ENCODE measurements at regions not wholly inside any gene's neighbourhood (a gene's known extent, or its start where the extent isn't known, plus 50 kb on each side); places are given as distances from the start of the nearest gene placed in this dataset.

DNA sequence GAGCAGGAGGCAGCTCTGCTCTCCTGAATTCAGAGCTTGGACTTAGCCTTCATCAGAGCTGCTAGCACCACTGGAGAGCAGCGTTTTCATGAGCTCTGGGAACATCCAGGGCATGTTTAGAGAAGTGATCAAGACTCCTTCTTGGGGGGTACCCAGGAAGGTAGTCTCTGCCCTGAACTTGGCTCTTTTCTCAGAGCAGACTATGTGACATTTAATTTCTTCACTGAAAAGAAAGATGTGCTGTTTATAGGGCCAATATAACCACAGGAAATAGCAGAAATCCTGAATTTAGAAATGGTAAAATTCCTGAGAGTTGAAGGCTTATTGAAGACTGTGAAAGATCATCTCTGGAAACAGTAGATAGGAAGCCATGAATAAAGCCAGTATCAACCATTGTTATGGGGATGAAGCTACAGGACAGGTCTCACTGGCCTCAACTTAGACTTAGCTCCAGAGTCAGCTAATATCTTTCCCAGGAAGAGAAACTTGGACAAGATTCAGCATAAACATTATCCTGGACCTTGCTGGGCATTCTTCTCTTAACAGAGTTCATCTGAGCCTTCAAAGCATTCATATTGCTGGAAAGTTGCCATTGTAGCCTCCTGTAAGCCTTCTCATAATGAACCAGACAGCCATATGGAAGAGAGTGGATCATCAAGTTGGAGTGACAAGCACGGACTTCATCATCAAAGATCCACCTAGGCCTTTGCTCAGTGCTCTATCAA lies 386.6 kb upstream of the THBS1 start:
- Mint-ChIP-seq H3K9me3 (no peaks in the 10 kb centered on the region), H3K36me3 (ENCODE audit: low read depth) (no peaks in the 10 kb centered on the region), H3K27ac (no peak overlapping the region), H3K27me3 (ENCODE audit: low read depth) (peaks cover 11% of the 10 kb centered on the region), H3K4me1 (ENCODE audit: low read depth) (no peaks in the 10 kb centered on the region), H3K4me3 (no peak overlapping the region)

DNA sequence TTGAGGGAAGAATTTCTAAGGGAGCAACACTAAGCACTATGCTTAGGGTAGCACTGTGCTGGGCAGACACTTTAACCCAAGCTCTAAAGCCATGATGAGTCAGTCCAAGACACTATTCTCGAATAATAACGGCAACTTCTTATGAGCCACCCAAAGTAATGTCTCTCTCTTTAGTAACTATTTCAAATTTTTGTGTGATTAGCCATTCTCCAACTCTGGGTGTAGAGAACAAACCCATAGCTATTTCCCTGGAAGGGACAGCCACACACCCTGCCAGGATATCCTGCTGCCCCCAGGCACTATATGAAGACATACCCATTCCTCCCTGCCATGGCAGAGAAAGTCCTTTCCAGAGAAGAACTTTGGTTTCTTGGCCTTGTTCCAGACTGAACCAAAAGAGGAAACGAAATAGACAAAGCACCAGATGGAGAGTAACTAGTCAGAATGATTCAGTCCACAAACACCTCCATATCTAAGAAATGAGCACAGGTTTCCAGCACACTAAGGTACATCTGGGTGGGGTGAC lies 384.9 kb upstream of the THBS1 start:
- H3K27me3 Mint-ChIP-seq (ENCODE audit: low read depth) = peaks cover 11% of the 10 kb centered on the region
- no peak overlapping the region for H3K27ac Mint-ChIP-seq
- H3K36me3 Mint-ChIP-seq (ENCODE audit: low read depth) = no peaks in the 10 kb centered on the region
- no peaks in the 10 kb centered on the region for H3K4me1 Mint-ChIP-seq (ENCODE audit: low read depth)
- H3K9me3 Mint-ChIP-seq = no peaks in the 10 kb centered on the region
- H3K4me3 Mint-ChIP-seq = no peak overlapping the region

DNA sequence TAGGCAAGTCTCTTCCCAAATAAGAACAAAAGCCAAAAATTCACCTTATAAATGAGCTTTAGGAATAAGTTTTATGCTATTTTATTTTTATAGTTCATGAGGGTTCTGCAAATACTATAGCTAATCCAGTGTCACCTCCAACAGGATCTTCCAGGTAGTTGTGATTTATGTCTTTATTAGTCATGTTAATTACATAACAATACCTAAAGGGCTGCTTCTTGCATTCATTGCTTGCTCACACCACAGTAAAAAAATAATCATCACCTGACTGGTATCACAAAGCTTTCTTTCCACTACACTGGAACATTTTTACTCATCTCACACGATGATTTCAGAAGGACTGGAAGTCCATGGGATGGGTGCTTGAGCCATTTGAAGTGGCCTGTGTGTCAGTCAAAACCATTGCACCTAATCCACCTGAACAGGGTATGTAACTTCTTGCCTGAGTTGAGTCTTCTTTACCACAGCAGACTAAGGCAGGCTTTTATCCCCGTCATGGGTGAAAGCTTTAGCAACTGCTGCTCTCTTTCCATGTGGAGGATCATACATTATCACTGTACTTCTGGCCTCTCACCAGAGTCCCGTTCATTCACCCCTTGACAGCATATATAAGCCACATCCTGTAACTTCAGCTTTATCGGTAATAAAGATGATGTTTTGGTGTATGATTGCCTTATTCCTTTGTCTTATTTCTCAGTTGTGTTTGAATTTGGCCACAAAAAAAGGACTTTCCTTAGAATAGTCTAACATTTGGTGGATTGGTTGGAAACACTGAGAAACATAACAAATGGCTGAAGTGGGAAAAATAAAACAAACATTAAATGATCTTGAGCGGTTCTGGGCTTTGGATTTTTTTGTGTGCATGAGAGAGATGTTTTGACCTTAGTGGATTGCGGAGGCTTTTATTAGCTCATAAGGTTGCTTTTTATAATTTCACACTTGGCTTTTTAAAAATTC lies 382.6 kb upstream of the THBS1 start:
- no peak overlapping the region for H3K4me3 Mint-ChIP-seq
- H3K36me3 Mint-ChIP-seq (ENCODE audit: low read depth) = no peaks in the 10 kb centered on the region
- H3K27ac Mint-ChIP-seq = no peak overlapping the region
- H3K4me1 Mint-ChIP-seq (ENCODE audit: low read depth) = no peaks in the 10 kb centered on the region
- no peaks in the 10 kb centered on the region for H3K9me3 Mint-ChIP-seq
- H3K27me3 Mint-ChIP-seq (ENCODE audit: low read depth) = peaks cover 10% of the 10 kb centered on the region

DNA sequence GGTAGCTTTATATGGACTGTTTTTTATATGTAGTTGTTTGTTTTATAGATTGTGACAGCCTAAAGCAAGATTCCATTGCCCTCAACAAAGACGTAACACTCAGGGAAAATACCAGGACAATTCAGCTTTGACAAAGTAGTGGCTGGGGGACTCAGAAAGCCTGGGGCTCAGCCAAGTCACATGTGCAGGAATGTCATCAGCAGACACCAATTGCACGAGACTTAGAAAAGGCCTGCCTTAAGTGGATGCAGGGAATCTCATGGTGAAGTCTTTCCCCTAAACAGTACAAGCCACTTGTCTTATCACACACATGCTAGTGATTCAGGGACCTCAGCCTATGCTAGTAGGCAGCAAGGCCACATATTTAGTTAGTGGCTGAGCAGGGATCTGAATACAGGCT lies 381.8 kb upstream of the THBS1 start:
- Mint-ChIP-seq H3K36me3 (ENCODE audit: low read depth) (no peaks in the 10 kb centered on the region), H3K27me3 (ENCODE audit: low read depth) (peaks cover 10% of the 10 kb centered on the region), H3K9me3 (no peaks in the 10 kb centered on the region), H3K4me1 (ENCODE audit: low read depth) (no peaks in the 10 kb centered on the region), H3K4me3 (no peak overlapping the region), H3K27ac (no peak overlapping the region)

DNA sequence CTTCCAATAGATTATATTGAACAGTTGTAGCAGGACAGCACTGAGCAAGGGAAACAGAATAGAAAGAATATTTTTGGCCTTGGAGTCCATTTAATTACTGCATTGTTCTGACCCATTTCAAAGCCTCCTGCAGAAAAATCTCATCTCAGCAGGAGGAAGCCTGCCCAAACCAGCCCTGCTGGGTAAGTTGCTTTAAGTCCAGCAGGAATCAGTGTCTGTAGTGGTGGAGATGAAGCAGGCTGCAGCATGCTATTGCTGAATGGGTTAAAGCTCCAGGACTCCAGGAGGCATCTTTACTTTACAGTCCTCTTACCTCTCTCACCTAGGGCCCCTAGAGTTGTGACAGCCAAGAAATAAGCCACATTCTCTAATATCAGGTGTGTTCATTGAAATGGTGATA lies 380.3 kb upstream of the THBS1 start:
- no peaks in the 10 kb centered on the region for H3K9me3 Mint-ChIP-seq
- no peak overlapping the region for H3K27ac Mint-ChIP-seq
- H3K27me3 Mint-ChIP-seq (ENCODE audit: low read depth) = peaks cover 10% of the 10 kb centered on the region
- no peaks in the 10 kb centered on the region for H3K4me1 Mint-ChIP-seq (ENCODE audit: low read depth)
- H3K4me3 Mint-ChIP-seq = no peak overlapping the region
- no peaks in the 10 kb centered on the region for H3K36me3 Mint-ChIP-seq (ENCODE audit: low read depth)

DNA sequence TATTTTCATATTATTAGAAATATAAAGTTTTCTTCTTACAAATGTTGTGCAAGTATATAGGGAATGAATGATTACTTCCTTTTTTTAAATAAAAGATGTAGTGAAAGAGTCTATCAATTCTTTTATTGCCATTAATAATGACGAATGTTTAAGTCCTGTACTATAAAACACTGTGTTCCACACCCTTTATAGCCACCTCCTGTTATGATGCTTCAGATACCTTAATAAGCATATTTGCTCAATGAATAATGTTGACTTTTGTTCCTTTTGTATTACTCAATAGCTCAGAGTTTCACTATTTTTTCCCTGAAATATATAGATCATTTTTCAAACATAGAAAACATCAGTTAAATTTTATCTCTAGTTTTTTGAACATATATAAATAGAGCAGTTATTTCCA lies 378.2 kb upstream of the THBS1 start:
- Mint-ChIP-seq H3K9me3 (no peaks in the 10 kb centered on the region), H3K27me3 (ENCODE audit: low read depth) (peaks cover 10% of the 10 kb centered on the region), H3K4me1 (ENCODE audit: low read depth) (no peaks in the 10 kb centered on the region), H3K4me3 (no peak overlapping the region), H3K27ac (no peak overlapping the region), H3K36me3 (ENCODE audit: low read depth) (no peaks in the 10 kb centered on the region)

DNA sequence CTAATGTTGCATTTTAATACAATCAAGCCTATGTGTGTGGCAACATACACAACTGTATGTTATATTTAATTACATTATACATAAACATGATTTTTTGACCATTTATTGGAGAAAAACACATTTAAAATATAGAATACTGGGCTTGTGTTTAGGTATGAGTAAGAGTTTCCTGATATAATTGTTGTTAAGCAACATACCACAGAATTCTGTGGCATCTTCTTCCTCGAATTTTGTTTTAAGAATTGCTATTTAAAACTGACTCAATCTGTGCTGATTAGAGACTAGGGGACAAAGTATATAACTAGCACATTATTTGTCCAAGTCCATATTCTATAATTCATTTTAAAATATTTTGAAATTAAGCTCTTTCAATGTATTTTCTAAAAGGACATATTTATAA lies 376.8 kb upstream of the THBS1 start:
- H3K27ac Mint-ChIP-seq = no peak overlapping the region
- no peaks in the 10 kb centered on the region for H3K36me3 Mint-ChIP-seq (ENCODE audit: low read depth)
- H3K4me1 Mint-ChIP-seq (ENCODE audit: low read depth) = no peaks in the 10 kb centered on the region
- H3K4me3 Mint-ChIP-seq = no peak overlapping the region
- H3K27me3 Mint-ChIP-seq (ENCODE audit: low read depth) = peaks cover 10% of the 10 kb centered on the region
- H3K9me3 Mint-ChIP-seq = no peaks in the 10 kb centered on the region

DNA sequence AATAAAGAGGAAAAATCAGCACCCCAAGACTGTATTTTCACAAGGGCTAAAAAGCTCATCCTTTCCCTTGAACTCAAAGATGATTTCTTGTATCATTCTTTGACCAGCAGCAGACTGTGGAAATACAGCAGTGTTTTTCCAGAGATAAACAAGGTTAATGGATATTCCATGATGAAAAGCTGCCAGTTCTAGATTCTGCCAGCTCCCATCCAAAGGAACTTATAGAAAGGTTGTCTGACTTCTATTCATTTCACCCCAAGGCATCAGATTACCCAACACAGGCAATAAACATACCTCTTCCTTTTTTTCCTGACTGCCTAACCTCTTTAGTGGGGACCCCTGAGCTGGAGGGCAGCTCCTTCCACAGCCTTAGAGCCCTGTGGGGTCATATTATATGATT lies 375.8 kb upstream of the THBS1 start:
- Mint-ChIP-seq H3K36me3 (ENCODE audit: low read depth) (no peaks in the 10 kb centered on the region), H3K4me3 (no peak overlapping the region), H3K4me1 (ENCODE audit: low read depth) (no peaks in the 10 kb centered on the region), H3K27ac (no peak overlapping the region), H3K27me3 (ENCODE audit: low read depth) (peaks cover 10% of the 10 kb centered on the region), H3K9me3 (no peaks in the 10 kb centered on the region)

DNA sequence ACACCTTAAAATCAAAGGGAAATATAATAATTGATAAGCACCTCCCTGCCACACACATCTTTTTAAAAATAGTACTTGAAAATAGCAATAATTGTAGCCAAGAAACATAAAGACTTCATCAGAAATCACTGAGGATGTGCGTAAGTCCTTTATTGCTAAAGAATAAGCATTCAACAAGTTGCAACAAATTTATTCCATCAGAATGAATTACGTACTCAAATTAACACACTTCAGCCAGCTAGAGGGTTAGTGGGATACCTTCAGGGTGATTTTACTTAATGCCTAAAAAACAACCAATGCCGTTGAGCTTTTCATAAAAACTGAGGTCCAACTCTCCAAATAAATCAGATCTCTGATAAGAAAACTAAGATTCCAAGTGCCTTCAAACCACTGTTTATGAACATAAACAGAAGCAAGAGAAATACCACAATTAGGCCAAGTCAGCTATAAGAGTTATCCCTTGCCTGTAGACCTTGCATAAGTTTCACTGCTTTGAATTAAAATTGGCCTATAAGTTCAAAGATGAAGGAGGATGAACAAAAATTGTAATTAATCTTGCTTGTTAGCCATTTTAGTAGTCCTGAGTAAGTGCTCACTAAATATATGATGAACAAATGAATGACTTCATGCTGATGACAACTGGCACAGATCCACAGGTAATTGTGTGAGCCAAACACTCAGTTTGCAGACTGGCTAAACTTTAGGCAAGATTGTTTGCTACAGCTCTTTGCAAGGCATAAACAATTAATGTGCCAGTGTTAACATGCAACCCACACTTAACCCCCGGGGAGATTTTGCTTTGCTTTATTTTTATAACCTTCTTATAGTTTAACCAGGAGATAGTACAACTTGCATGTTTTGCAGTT lies 375.1 kb upstream of the THBS1 start:
- Mint-ChIP-seq H3K27me3 (ENCODE audit: low read depth) (peaks cover 10% of the 10 kb centered on the region), H3K4me3 (no peak overlapping the region), H3K9me3 (no peaks in the 10 kb centered on the region), H3K4me1 (ENCODE audit: low read depth) (no peaks in the 10 kb centered on the region), H3K36me3 (ENCODE audit: low read depth) (no peaks in the 10 kb centered on the region), H3K27ac (no peak overlapping the region)

DNA sequence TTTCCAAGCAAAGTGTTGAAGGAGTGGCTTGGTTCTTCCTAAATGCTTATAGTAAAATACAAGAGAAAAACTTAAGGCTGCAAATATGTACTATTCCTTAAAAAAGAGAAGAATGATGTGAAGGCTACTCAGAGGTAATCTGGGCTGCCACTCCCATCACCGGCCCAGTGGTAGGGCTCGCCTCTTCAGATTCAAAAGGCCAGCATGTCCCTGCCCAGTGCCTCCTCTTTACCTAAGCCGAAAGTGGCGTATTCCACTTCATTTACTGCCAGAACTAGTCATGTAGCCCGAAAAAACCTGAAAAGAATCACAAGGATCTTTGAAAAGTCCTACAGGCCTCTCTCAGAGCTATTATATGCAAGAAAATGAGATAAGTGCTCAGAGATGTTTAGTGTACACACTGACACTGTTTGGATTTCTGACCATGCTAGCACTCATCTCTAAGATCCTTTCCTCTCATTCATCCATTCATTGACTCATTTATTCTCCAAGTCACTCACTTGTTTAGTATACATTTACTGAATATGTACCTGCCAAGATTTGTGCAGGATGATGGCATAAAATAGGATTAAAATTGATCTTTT lies 373.3 kb upstream of the THBS1 start:
- no peaks in the 10 kb centered on the region for H3K4me1 Mint-ChIP-seq (ENCODE audit: low read depth)
- H3K4me3 Mint-ChIP-seq = no peak overlapping the region
- no peaks in the 10 kb centered on the region for H3K9me3 Mint-ChIP-seq
- H3K27ac Mint-ChIP-seq = no peak overlapping the region
- H3K36me3 Mint-ChIP-seq (ENCODE audit: low read depth) = no peaks in the 10 kb centered on the region
- peaks cover 6% of the 10 kb centered on the region for H3K27me3 Mint-ChIP-seq (ENCODE audit: low read depth)

DNA sequence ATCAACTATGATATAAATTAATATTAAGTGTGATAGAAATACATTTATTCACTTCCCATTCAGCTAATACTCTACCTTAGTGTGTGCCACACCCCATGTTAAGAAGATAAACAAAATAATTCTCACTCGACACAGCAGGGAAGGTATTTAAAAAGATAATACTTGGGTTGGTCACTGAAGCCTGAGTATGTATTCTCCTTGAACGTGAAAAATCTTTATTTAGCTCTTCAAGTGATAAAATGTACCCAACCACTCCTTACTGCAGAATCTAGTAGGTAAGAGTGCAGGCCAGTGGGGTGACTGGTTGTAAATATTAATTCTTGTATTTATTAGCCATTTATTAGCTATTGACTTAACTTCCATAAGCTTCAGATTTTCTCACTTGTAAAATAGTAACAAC lies 372.7 kb upstream of the THBS1 start:
- Mint-ChIP-seq H3K27me3 (ENCODE audit: low read depth) (peaks cover 5% of the 10 kb centered on the region), H3K27ac (no peak overlapping the region), H3K4me1 (ENCODE audit: low read depth) (no peaks in the 10 kb centered on the region), H3K9me3 (no peaks in the 10 kb centered on the region), H3K36me3 (ENCODE audit: low read depth) (no peaks in the 10 kb centered on the region), H3K4me3 (no peak overlapping the region)

DNA sequence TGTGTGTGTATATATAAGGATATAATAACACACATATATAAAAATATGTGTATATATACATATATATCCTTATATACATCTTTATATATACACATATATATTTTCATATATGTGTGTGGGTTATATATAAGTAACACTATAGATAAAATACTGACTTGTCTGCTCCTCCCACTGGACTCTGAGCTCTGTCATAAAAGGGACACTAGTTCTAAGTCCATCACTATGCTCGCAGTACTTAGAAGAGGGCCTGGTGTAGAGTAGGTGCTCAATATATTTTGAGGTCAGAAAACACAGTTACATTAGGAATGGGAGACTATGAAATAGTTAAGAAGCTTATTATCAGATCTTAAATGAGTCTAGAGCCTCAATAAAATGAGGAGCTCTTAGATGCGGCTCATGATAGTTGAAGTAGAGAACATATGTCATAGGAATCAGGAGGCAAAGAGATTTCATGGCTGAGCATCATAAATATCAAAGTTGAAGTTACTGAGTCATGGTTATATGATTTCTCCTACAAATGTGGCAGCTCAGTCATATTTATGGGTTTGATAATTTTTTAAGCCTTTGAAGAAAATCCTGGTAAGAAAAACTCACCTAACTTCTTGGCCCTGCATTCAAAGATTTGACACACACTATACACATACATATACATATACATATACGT lies 371.2 kb upstream of the THBS1 start:
- H3K4me3 Mint-ChIP-seq = no peak overlapping the region
- H3K36me3 Mint-ChIP-seq (ENCODE audit: low read depth) = no peaks in the 10 kb centered on the region
- no peaks in the 10 kb centered on the region for H3K4me1 Mint-ChIP-seq (ENCODE audit: low read depth)
- H3K27ac Mint-ChIP-seq = no peak overlapping the region
- H3K27me3 Mint-ChIP-seq (ENCODE audit: low read depth) = peaks cover 5% of the 10 kb centered on the region
- H3K9me3 Mint-ChIP-seq = no peaks in the 10 kb centered on the region

DNA sequence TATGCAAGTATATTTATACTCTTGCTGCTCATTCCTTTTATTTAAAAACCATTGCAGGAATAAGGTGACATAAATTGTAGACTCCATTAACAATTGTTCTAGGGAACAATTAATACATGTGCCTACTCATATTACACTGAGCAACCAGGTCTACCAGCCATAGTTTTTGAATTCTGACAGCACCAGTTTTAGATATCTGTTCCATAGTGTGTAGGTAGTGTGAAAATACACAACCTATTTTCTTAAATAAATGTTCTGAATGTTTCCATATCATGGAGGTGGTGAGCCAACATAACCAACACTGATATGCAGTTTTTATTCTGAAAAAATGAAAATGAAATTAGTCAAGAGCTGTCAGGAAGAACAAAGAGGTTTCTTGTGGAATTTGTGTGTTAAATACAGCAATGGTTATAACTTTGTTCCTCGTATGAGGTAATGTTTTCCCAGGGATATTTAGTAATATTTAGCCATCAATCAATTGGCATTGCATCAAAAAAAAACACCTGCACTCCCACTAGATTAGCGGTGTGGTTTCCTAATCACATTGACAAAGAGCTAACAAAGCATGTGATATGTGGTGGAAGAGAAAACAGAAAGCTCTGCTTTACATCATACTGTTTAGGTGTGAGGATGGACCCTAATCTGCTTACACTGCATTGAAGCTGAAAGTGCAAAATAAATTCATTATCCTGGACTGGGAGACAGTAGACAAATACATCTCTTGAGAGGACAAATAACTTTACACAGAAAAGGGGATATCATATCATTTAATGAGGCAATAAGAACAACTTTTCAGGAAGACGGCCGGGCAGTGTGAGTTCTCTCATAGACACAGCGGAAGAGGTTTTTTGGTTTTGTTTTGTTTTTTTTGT lies 369.5 kb upstream of the THBS1 start:
- H3K27ac Mint-ChIP-seq = no peak overlapping the region
- no peaks in the 10 kb centered on the region for H3K36me3 Mint-ChIP-seq (ENCODE audit: low read depth)
- H3K9me3 Mint-ChIP-seq = no peaks in the 10 kb centered on the region
- H3K4me1 Mint-ChIP-seq (ENCODE audit: low read depth) = no peaks in the 10 kb centered on the region
- H3K4me3 Mint-ChIP-seq = no peak overlapping the region
- H3K27me3 Mint-ChIP-seq (ENCODE audit: low read depth) = peaks cover 5% of the 10 kb centered on the region

All from T-helper 1 cell treated with Interleukin-12 subunit alpha and Interleukin-12 subunit beta and Interleukin-4 antibody, amounts not matched to agents 30 μg/mL and 1 μg/mL, for 36 hours (primary cell).